RWPE1 (cell line): ENCODE measurements at regions not wholly inside any gene's neighbourhood (a gene's known extent, or its start where the extent isn't known, plus 50 kb on each side); places are given as distances from the start of the nearest gene placed in this dataset.
"Not testable (repeated sequence)": the region's sequence is repeated elsewhere in the genome, so short reads cannot be mapped to it uniquely, and the experiment has no call there.

ENCODE experiments used
- CTCF ChIA-PET: fragments of 350-600 bp; sonication (Branson Sonifier 250); formaldehyde crosslinking; extraction: SDS; loops from one replicate; lab custom pipeline; 2021; lab: Yijun Ruan, JAX
- POLR2A ChIA-PET: fragments of 400-600 bp; formaldehyde crosslinking; extraction: SDS; loops from one replicate; lab custom pipeline; 2020; ENCODE audit warnings: antibody characterized with exemption; ENCODE audit not compliant: low non-redundant PET; lab: Yijun Ruan, JAX
- DNase-seq: peaks from one replicate; pipeline ENCODE4 v3.0.0; 2012; ENCODE audit warnings: low spot score
- H3K27ac ChIP-seq: fragments of 450-650 bp; 2 replicates; pipeline ENCODE4 v1.5.1; 2017
- CTCF ChIP-seq: fragments of 450-650 bp; conservative IDR thresholded peaks from 2 replicates; pipeline ENCODE4 v1.5.1; 2017; ENCODE audit warnings: low read depth, mild to moderate bottlenecking

- no peak overlapping the region for H3K27ac ChIP-seq
- CTCF ChIA-PET, result interaction anchor here (0.7 kb wide), 1 partner anchor 704 kb away, joined by 3 read pairs; no protein-coding TSS in a partner anchor
- TF ChIP-seq CTCF, result no peak
- POLR2A ChIA-PET, result no interaction called here
- no peak for DNase-seq
Observed at GRCh38 chr17:72463287-72464102, 342.7 kb downstream of the SOX9 start.

DNA sequence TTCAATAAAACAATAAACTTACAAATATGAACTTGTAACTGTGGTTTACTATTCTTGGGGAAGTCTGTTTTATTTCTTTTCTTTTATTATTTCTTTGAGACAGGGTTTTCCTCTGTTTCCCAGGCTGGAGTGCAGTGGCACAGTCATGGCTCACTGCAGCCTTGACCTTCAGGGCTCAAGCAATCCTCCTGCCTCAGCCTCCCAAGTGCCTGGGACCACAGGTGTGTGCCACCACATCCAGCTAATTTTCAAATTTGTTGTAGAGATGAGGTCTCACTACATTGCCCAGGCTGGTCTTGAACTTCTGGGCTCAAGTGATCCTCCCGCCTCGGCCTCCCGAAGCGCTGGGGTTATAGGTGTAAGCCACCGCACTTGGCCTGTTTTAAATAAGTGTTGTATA is 343.4 kb downstream of the SOX9 start:
- CTCF ChIA-PET, result interaction anchor here (0.6 kb wide), 1 partner anchor 1705 kb away, joined by 3 read pairs; no protein-coding TSS in a partner anchor
- H3K27ac ChIP-seq, POLR2A ChIA-PET, DNase-seq: not testable (repeated sequence)

DNA sequence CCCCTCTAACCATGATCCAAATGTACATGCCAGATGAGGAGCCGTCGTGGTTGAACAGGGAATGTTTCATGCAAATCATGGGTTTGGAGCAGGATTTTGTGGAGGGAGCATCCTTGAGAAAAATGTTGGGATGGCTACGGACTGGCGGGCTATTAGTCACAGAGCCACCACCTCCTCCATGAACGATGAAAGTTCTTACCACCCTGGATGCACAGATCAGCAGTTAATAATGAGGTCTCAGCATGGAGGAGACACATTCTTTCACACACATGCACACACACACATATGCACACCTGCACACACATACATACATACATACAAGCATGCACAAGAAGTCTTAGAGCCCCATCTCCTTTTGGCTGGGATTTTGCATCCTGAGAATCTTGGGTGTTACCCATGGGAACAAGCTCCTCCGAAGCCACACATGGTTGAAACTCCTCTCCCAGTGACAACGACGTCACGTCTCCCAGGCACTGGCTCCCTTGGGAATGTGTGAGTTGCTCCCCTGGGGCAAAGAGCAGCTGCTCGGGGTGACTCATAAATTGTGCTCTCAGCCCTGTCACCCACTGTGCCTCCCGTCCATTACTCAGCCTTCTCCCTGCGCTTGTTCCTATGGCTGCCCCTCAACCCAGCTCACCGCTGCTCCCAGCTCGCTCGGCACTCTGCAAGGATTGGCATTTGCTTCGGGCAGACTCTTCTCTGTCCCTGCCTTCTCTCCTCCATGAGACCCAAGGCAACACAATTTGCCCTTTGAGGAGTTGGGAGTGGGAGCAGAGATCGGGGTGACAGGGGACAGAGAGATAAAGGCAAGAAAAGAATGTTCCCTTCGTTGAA is 344.6 kb downstream of the SOX9 start:
- peak; percentile 91 for DNase-seq
- POLR2A ChIA-PET, result no interaction called here
- CTCF ChIA-PET, result interaction anchor here (0.6 to 1.0 kb wide), 2 partner anchors 45 to 270 kb away, joined by 3 read pairs; no protein-coding TSS in a partner anchor
- peak overlapping the region; percentile 76 for H3K27ac ChIP-seq
- no peak for TF ChIP-seq CTCF

GRCh38 chr17:72466199-72466598 is 345.4 kb downstream of the SOX9 start:
- ChIA-PET POLR2A (interaction anchor here (1.0 kb wide), 1 partner anchor 55 kb away, joined by 3 read pairs; no protein-coding TSS in a partner anchor), CTCF (interaction anchor here (0.6 to 1.0 kb wide), 2 partner anchors 46 to 271 kb away, joined by 3 read pairs; no protein-coding TSS in a partner anchor)
- peak overlapping the region; percentile 76 for H3K27ac ChIP-seq
- TF ChIP-seq CTCF, result no peak
- DNase-seq, result peak; percentile 87

DNA sequence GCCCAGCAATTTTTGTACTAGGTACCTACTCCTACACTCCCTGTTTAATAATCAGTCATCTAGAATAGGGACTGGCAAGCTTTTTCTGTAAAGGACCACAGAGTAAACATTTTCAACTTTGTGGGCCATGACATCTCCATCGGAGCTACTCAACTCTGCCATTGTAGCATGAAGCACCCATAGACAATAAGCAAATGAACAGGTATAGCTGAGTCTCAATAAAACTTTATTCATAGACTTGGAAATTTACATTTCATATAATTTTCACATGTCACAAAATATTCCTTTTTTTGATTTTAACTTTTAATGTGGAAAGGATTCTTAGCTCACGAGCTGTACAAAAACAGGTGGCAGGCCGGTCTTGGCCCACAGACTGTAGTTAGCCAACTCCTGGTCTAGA is 345.8 kb downstream of the SOX9 start:
- TF ChIP-seq CTCF, result no peak
- no peak for DNase-seq
- ChIA-PET CTCF (interaction anchor here (0.6 to 1.0 kb wide), 2 partner anchors 32 to 35 kb away, joined by 3 to 5 read pairs; no protein-coding TSS in a partner anchor), POLR2A (interaction anchor here (1.0 kb wide), 1 partner anchor 55 kb away, joined by 3 read pairs; no protein-coding TSS in a partner anchor)
- H3K27ac ChIP-seq, result no peak overlapping the region

DNA sequence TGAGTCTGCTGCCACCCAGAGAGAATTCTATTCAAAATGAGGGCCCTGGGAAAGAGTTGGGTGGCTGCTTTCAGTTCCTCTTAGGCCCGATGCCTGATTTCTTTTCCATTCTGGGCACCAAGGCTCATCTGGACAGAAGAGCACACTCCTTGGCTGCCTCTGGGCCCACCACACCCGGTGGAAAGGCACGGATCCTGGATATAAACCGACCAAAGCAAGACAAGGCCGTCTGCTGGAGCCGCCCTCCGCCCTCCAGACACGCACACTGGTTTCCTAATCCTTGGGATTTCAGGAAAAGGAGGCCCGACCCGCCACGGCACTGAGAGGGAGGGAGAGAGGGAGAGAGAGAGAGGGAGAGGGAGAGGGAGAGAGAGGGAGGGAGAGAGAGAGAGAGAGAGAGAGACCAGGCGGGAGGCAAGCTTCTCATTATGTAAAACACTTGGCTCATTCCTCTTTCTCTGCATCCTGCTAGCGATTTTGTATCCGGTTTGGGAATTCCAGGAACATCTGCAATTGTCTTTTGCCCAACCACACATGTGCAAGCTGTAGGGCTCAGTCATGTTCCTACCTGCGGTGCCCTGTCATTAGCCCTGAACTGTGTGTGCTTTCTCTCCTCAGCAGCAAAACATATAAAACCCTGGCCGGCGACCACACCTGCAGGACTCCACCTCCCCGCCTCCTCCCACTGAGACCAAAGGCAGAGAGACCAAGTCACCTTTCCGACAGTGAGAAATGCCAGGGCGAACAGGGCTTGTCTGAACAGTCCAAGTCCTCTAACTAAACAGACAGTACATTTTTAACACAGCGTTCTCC is 347.2 kb downstream of the SOX9 start:
- H3K27ac ChIP-seq, result peak overlapping the region; percentile 95
- CTCF ChIA-PET, result interaction anchor here (1.0 kb wide), 1 partner anchor 31 kb away, joined by 3 read pairs; no protein-coding TSS in a partner anchor
- no peak for TF ChIP-seq CTCF
- peak; percentile 76 for DNase-seq
- POLR2A ChIA-PET, result no interaction called here
